ENCODE measurements at regions not wholly inside any gene's neighbourhood (a gene's known extent, or its start where the extent isn't known, plus 50 kb on each side); places are given as distances from the start of the nearest gene placed in this dataset.

GRCh38 chr1:193649587-193649986 lies 463.2 kb upstream of the B3GALT2 start:
- no peak for TF ChIP-seq CTCF (IDR thresholded peaks at IDR 0.05; ENCODE audit: insufficient read depth, low read depth, low read length)
- no peak for DNase-seq (ENCODE audit: low read depth)
- H3K4me3 ChIP-seq (ENCODE audit: low read depth, low read length): no peak overlapping the region

GRCh38 chr1:193634876-193635275 lies 448.5 kb upstream of the B3GALT2 start:
- no peak overlapping the region for H3K4me3 ChIP-seq (ENCODE audit: low read depth, low read length)
- no peak for TF ChIP-seq CTCF (IDR thresholded peaks at IDR 0.05; ENCODE audit: insufficient read depth, low read depth, low read length)
- DNase-seq (ENCODE audit: low read depth): no peak

GRCh38 chr1:193634470-193634869 lies 448.1 kb upstream of the B3GALT2 start:
- no peak for TF ChIP-seq CTCF (IDR thresholded peaks at IDR 0.05; ENCODE audit: insufficient read depth, low read depth, low read length)
- H3K4me3 ChIP-seq (ENCODE audit: low read depth, low read length): no peak overlapping the region
- DNase-seq (ENCODE audit: low read depth): no peak

GRCh38 chr1:193633991-193634390 lies 447.6 kb upstream of the B3GALT2 start:
- no peak overlapping the region for H3K4me3 ChIP-seq (ENCODE audit: low read depth, low read length)
- no peak for DNase-seq (ENCODE audit: low read depth)
- TF ChIP-seq CTCF (IDR thresholded peaks at IDR 0.05; ENCODE audit: insufficient read depth, low read depth, low read length): no peak

- DNase-seq (ENCODE audit: low read depth): no peak
- TF ChIP-seq CTCF (IDR thresholded peaks at IDR 0.05; ENCODE audit: insufficient read depth, low read depth, low read length): no peak
- no peak overlapping the region for H3K4me3 ChIP-seq (ENCODE audit: low read depth, low read length)
Measured at GRCh38 chr1:193633093-193633492, 446.7 kb upstream of the B3GALT2 start.

GRCh38 chr1:193631306-193631705 lies 444.9 kb upstream of the B3GALT2 start:
- no peak for TF ChIP-seq CTCF (IDR thresholded peaks at IDR 0.05; ENCODE audit: insufficient read depth, low read depth, low read length)
- DNase-seq (ENCODE audit: low read depth): no peak
- H3K4me3 ChIP-seq (ENCODE audit: low read depth, low read length): no peak overlapping the region

GRCh38 chr1:193629875-193630274 lies 443.5 kb upstream of the B3GALT2 start:
- DNase-seq (ENCODE audit: low read depth): no peak
- TF ChIP-seq CTCF (IDR thresholded peaks at IDR 0.05; ENCODE audit: insufficient read depth, low read depth, low read length): no peak
- H3K4me3 ChIP-seq (ENCODE audit: low read depth, low read length): no peak overlapping the region

Data from fibroblast of villous mesenchyme (primary cell).